A673 (cell line): ENCODE measurements at regions not wholly inside any gene's neighbourhood (a gene's known extent, or its start where the extent isn't known, plus 50 kb on each side); places are given as distances from the start of the nearest gene placed in this dataset.

Experiments used
- CTCF ChIP-seq: fragments of 300-800, 200-600 bp; sonication (generic); conservative IDR thresholded peaks from 2 replicates; pipeline ENCODE4 v1.5.1; 2017; ENCODE audit warnings: low read depth, mild to moderate bottlenecking, antibody characterized with exemption, low read length, moderate library complexity, mixed read lengths
- EZH2 ChIP-seq: fragments of 200-600 bp; sonication (generic); IDR thresholded peaks from 2 replicates; pipeline ENCODE4 v1.6.1; 2017; ENCODE audit warnings: borderline replicate concordance, low read depth, mild to moderate bottlenecking, mixed read lengths, antibody characterized with exemption, low read length; ENCODE audit not compliant: poor library complexity, severe bottlenecking

DNA sequence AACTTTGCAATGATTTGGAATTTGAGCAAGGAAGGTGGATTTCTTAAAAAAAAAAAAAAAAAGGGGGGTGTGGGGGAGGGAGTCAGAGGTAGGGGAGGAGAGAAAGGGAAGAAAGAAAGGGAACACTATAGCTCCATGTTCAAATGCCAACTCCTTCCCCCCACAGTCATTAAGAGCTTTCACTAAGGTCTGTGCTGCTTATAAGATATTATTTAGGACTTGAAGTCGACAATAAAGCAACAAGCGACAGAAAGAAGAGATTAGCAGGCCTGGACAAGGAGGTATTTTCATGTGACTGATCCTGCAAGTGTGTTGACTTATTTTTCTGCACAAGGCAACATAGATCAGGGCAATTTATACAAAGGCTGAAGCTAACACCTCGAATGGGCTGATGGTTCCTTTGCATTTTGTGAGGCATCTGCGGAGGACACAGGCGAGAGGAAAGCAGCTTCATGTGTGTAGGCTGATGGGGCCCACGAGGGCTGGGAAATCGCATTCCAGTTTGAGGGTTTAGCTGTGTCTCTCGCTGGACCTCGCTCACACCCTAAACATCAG lies 382.0 kb downstream of the SOX11 start:
- TF ChIP-seq CTCF (no peak), EZH2 (no peak)
